GM19328 (cell line): ENCODE measurements at regions not wholly inside any gene's neighbourhood (a gene's known extent, or its start where the extent isn't known, plus 50 kb on each side); places are given as distances from the start of the nearest gene placed in this dataset.

Experiments
- ATAC-seq: cut with Tn5 transposase; IDR thresholded peaks from one replicate; pipeline ENCODE4 v1.9.1; 2021; ENCODE audit warnings: mild to moderate bottlenecking, moderate library complexity; ENCODE audit not compliant: unreplicated experiment

GRCh38 chr1:96992871-96993270 is 271.3 kb downstream of the PTBP2 start:
- no peak for ATAC-seq

- no peak for ATAC-seq
These were observed 273.8 kb downstream of the PTBP2 start for GRCh38 chr1:96995351-96995750.

DNA sequence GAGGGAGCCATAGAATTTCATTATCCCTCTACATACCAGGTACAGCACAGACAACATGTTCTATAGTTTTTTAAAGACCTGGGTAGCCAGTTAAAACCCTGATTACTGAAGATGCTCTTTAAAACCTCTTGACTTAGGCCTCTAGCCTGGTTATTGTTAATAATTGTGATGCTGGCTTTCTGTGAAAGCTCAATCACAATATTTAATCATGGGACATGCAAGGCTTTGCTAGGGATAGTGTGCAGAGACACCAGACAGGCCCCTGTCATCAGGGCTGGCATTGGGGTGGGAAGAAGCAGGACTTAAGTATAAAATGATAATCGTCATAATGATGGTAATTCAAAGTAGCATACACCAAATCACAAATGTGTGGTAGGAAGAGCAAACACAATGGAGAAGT is 274.4 kb downstream of the PTBP2 start:
- ATAC-seq: no peak

DNA sequence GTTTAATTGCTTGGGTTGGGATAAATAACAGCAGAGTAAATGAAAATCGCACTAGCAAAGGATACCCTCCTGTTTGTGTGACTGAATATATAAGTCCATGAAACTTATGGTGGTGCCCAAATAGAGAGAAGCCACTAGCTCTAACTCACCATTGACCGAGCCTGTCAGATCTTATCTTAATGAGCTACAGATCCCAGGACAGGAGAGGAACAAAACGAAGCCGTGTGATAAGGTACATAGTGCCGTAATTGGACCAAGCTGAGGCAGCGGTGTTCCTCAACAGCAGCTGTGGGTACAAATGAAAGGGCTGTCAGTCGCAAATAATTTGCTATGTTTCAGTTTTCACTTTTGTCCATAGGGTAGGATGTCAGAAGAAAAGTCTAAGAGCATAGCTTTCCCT is 276.1 kb downstream of the PTBP2 start:
- ATAC-seq: no peak

GRCh38 chr1:96998466-96998865 is 276.9 kb downstream of the PTBP2 start:
- ATAC-seq: no peak

DNA sequence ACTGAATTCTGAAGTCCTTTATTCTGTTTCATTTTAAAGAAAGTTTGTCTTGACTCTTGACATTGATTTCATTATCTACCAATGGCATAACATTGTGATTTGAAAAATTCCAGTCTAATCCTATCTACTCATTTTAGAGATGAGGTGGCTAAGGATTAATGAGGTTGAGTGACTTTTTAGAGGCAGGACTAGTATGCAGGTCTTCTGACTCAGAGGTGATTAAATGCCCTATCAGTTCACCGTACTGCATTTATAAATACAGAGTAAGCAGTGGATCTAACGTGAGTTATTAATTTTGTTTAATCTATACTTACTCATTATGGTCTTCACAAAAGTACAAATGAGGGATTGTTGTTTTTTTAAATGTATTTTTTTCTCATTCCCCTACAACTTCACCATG is 277.6 kb downstream of the PTBP2 start:
- ATAC-seq: no peak

DNA sequence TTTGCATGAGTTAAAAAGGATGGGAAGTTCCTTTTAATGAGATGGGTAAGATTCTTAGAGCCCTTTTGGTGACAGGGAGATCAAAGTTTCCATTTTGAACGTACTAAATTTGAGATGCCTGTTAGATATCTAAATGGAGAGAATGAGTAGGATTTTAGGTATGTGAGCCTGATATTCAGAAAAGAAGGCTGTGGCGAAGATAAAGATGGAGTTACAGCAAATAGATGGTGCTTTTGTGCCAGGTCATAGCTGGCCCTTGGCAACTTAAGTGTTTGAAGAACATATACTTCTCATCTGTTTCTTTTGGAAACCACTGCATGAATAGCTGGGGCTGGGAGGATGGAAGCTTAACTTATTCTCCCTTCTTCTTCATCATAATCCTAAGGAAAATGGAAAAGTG is 282.5 kb downstream of the PTBP2 start:
- no peak for ATAC-seq

- no peak for ATAC-seq
These were observed 283.2 kb downstream of the PTBP2 start for GRCh38 chr1:97004743-97005142.

DNA sequence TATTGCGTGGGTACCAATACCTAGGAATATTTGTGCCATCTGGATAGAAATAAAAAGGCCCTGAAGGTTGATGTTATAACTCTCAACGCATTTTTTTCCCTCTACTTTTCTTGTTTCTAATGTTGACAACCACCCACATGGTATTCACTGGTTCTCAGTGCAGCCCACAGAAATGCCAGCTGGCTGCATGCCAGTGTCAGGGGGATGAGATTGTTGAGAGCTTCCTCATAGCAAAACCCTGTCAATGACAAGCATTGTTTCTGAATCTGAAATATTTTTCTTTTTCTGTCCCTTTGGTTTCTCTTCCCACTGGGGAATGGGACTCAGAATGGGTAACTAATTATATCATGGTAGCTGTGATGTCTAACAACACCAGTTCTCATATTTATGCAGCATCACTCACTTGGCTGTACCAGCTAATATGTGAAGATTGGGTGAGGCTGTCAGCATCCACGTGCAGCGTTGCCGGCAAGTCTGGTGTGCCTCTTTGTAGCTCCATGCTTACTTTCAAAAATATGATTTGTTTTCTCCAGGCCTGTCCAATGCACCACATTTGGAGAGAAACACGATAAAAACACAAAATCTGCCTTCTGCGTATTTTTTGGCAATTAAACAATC is 284.6 kb downstream of the PTBP2 start:
- ATAC-seq: no peak

DNA sequence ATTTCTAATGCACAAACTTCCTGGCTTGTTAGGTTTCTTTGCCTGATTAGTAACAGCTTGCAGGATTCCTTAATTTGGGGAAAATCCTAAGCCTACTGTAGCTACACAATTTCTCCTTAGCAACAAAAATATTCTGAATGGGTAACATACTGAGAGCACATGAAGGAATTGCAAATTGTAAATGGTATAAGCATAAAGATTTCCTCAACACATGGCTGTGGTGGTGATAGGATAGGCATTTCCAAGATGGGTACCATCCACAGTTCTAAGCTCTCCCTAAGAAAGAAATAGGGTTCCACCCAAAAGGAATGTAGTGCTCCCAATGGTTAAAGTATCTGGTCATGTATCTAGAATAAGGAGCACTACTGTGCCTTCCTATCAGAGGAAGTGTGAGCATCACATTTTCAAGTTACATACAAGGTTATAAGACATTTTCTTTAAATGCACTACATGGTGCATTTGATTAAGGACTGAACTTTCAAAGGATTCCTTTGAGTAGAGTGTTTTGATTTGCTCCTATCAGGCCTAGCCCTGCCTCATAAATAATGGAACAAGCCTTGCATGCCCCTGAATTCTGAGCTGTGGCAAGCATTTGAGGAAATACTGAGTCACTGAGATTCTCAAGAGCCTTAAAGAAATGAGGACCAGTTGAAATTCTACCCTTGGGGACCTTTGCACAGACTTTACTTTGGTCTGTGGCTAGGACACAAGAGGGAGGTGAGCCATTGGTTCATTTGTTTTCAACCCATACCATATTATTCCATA is 286.4 kb downstream of the PTBP2 start:
- no peak for ATAC-seq

DNA sequence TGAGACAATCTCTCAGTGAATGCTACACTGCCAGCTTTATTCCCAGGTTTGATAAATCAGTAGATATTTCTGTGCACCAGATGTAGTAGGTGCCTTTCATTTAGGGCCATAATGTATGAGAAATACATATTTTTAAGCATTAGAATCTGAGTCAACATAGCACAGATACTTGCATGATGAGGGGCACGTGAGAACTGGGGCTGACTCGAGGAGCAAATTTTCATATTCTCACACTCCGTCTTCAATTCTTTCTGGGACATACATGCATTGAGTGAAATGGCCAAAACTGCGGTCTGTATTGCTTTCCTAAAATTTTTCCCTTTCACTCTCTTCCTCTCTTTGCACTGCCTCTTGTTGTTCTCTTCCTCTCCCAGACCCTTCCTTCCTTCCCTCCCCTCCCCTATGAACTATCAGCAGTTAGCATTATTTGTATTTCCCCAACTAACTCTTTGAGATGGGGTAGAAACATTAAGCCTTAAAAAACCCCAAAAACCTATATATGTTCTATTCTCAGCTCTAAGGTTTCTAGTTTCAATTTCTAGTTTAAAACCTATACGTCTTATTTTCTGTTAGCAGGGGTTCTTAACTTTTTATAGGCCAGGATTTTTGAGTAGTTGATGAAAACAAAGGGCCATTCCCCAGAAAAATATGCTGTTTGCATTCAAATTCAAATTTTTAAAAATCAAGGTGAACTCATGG is 289.1 kb downstream of the PTBP2 start:
- no peak for ATAC-seq

- ATAC-seq: no peak
These were observed 291.6 kb downstream of the PTBP2 start for GRCh38 chr1:97013136-97013535.

DNA sequence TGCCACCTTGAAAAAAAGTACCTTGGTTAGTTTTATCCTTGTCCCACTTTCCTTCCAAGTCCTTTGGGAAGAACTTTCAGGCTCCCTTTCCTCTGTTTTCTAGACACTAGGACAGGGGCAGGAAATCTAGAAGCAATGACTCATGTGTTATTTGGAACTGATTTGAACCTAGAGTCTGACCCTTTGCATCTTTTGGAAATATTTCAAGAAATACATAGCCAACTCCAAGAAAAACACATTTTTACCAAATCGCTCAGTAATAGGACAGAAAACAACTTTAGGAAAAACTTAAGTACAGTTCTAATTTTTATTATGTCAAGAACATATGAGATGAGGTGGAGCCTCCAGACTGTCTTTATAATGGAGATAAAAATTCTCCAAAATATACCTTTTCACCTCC is 292.4 kb downstream of the PTBP2 start:
- ATAC-seq: no peak

DNA sequence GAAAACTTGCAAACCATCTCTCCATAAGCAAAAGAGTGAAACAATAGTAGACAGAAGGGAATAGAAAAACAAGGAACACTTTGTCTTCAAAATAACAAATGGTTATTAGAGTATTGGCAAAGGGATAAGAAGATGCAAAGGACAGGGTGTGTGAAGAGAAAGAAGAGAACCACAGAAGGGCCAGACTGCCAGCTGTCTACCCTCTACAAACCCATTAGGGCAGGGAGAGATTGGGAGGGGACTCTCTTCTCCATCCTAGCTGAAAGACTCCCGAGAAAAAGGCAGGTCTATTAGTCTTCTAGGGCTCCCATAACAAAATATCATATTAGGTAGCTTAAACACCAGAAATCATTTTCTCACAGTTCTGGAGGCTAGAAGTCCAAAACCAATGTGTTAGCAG is 292.8 kb downstream of the PTBP2 start:
- no peak for ATAC-seq

DNA sequence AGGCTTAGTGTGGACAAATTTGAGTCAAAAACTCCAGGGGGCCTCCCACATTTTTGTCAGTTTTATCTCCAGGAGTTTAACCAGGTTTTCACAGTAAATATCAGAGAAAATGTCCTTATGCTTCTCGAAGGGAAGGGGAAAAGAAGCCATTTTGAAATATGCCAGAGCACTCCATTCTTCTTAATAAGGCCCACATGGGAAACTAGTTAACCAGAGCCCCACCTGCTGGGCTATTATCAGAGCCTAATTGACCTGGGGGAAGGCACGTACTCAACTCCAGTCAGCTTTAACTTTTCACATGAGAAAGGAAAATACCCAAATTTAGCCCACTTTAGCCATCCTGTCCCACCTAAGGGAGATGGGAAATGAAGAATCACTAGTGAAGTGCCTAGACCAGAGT is 296.3 kb downstream of the PTBP2 start:
- no peak for ATAC-seq
